ENCODE measurements at regions not wholly inside any gene's neighbourhood (a gene's known extent, or its start where the extent isn't known, plus 50 kb on each side); places are given as distances from the start of the nearest gene placed in this dataset.

DNA sequence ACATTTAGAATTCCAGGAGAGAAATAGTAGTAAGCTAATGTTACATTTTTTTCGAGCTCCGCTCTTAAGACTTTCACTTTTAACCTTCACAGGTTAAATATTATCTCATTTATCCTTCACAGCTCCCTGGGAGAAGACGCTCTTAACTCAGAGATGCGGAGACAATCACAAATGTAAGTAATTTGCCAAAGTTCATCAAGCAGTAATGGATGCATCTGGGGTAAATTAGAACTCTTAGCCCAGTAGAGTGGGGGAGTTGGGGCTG is 168.5 kb downstream of the SPP2 start:
- Histone ChIP-seq H3K27me3 (ENCODE audit: control insufficient read depth, insufficient read depth, low read length) (no peaks in the 10 kb centered on the region), H3K9me3 (ENCODE audit: control insufficient read depth, insufficient read depth, low read length) (no peaks in the 10 kb centered on the region), H3K27ac (ENCODE audit: low read length) (no peak overlapping the region), H3K4me3 (ENCODE audit: low read length) (no peak overlapping the region), H3K36me3 (ENCODE audit: control insufficient read depth, insufficient read depth, low read length) (no peaks in the 10 kb centered on the region), H3K4me1 (ENCODE audit: control insufficient read depth, insufficient read depth, low read length) (no peaks in the 10 kb centered on the region)
- DNase-seq (no peak), ATAC-seq (no peak)
- Mint-ChIP-seq H3K27me3 (ENCODE audit: low read depth in 2 of 2) (no peaks in the 10 kb centered on the region), H3K9me3 (no peaks in the 10 kb centered on the region), H3K4me1 (peaks cover 14 to 18% of the 10 kb centered on the region in 2 donors), H3K4me3 (no peak overlapping the region), H3K36me3 (no peaks in the 10 kb centered on the region), H3K27ac (no peak overlapping the region)
- TF ChIP-seq, protein P1, sequence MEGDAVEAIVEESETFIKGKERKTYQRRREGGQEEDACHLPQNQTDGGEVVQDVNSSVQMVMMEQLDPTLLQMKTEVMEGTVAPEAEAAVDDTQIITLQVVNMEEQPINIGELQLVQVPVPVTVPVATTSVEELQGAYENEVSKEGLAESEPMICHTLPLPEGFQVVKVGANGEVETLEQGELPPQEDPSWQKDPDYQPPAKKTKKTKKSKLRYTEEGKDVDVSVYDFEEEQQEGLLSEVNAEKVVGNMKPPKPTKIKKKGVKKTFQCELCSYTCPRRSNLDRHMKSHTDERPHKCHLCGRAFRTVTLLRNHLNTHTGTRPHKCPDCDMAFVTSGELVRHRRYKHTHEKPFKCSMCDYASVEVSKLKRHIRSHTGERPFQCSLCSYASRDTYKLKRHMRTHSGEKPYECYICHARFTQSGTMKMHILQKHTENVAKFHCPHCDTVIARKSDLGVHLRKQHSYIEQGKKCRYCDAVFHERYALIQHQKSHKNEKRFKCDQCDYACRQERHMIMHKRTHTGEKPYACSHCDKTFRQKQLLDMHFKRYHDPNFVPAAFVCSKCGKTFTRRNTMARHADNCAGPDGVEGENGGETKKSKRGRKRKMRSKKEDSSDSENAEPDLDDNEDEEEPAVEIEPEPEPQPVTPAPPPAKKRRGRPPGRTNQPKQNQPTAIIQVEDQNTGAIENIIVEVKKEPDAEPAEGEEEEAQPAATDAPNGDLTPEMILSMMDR (IDR thresholded peaks at IDR 0.05), result no peak
- intact Hi-C loops (cut with micrococcal nuclease), result no loop called here
- 93% methylated on average over 3 of the region's 4 CpGs for WGBS (ENCODE audit: insufficient coverage)

DNA sequence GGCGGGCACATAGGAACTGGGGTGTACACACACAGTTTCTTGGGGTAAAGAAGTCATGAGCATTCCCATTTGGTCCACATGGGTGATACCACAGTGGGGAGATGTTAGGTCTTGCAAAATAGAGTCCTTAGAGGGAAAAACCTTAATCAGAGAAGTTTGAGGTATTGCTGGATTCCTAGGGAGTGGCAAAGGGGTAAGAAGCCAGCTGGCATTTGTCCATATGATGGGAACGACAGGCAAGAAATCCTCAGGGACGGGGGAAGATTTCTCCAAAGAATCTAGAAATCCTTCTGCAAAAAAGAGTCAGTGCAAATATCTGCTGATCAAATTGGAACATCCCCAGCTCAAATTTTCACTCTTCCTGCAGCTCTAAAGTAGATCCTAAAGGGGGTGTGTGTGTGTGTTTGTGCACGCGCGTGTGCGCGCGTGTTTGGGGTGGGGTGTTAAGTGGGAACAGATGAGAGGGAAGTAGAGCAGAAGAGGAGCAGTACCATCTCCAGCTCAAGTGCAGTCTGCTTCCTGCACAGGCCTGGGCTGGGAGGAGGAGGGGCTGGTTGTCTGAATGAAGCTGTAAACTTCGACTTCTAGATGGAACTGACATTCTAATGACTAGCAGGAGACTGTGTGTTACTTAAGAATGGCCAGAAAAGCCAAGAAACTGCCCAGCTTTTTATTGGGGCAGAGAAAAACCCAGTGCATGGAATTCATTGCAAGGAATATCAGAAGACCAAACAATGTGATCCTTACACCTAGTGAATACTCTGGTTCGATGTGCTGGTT is 168.0 kb downstream of the SPP2 start:
- Mint-ChIP-seq H3K27me3 (ENCODE audit: low read depth in 2 of 2) (no peaks in the 10 kb centered on the region), H3K27ac (no peak overlapping the region), H3K4me1 (peaks cover 14 to 18% of the 10 kb centered on the region in 2 donors), H3K9me3 (no peaks in the 10 kb centered on the region), H3K4me3 (no peak overlapping the region), H3K36me3 (no peaks in the 10 kb centered on the region)
- WGBS (ENCODE audit: insufficient coverage), result 54% methylated on average over 10 of the region's 11 CpGs
- H3K27ac ChIP-seq (ENCODE audit: low read length), result no peak overlapping the region
- H3K4me1 ChIP-seq (ENCODE audit: control insufficient read depth, insufficient read depth, low read length), result no peaks in the 10 kb centered on the region
- DNase-seq (peak in 1 of 2 donors; percentile 37), ATAC-seq (no peak)
- TF ChIP-seq, protein P1 (IDR thresholded peaks at IDR 0.05), result no peak
- no peak overlapping the region for H3K4me3 ChIP-seq (ENCODE audit: low read length)
- no peaks in the 10 kb centered on the region for H3K36me3 ChIP-seq (ENCODE audit: control insufficient read depth, insufficient read depth, low read length)
- no peaks in the 10 kb centered on the region for H3K9me3 ChIP-seq (ENCODE audit: control insufficient read depth, insufficient read depth, low read length)
- intact Hi-C loops (cut with micrococcal nuclease), result no loop called here
- no peaks in the 10 kb centered on the region for H3K27me3 ChIP-seq (ENCODE audit: control insufficient read depth, insufficient read depth, low read length)

DNA sequence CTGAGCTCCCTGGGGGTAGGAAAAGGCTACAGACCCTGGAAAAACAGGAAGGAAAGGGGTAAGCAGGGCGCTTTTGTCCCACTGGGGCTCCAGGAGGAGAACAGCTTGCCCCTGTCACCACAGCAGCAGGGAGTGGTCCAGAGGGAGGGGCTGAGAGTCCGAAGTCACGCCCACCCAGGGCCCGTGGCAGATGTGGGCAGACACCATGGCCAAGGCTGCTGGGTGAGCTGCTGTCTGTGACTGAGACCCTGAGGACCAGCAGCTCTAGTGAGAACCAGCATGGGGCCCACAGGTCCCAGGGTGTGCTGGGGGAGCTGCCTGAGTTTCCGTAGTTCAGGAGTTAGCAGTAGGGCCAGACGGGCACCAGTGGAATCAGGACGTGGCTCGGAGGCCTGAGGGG is 162.0 kb downstream of the SPP2 start:
- no peak overlapping the region for H3K27ac Mint-ChIP-seq
- no peak for ATAC-seq
- WGBS (ENCODE audit: insufficient coverage), result 71% methylated on average over 8 of the region's 8 CpGs
- Histone ChIP-seq H3K27me3 (ENCODE audit: control insufficient read depth, insufficient read depth, low read length) (no peaks in the 10 kb centered on the region), H3K4me3 (ENCODE audit: low read length) (no peak overlapping the region), H3K4me1 (ENCODE audit: control insufficient read depth, insufficient read depth, low read length) (no peaks in the 10 kb centered on the region), H3K9me3 (ENCODE audit: control insufficient read depth, insufficient read depth, low read length) (no peaks in the 10 kb centered on the region), H3K27ac (ENCODE audit: low read length) (no peak overlapping the region), H3K36me3 (ENCODE audit: control insufficient read depth, insufficient read depth, low read length) (no peaks in the 10 kb centered on the region)
- DNase-seq, result no peak
- H3K36me3 Mint-ChIP-seq, result no peaks in the 10 kb centered on the region
- peaks cover 0 to 15% of the 10 kb centered on the region in 2 donors for H3K27me3 Mint-ChIP-seq (ENCODE audit: low read depth in 2 of 2)
- TF ChIP-seq, protein P1 (IDR thresholded peaks at IDR 0.05), result no peak
- intact Hi-C loops (cut with micrococcal nuclease), result no loop called here
- H3K4me3 Mint-ChIP-seq, result no peak overlapping the region
- no peaks in the 10 kb centered on the region for H3K9me3 Mint-ChIP-seq
- H3K4me1 Mint-ChIP-seq, result peaks cover 5 to 7% of the 10 kb centered on the region in 2 donors

DNA sequence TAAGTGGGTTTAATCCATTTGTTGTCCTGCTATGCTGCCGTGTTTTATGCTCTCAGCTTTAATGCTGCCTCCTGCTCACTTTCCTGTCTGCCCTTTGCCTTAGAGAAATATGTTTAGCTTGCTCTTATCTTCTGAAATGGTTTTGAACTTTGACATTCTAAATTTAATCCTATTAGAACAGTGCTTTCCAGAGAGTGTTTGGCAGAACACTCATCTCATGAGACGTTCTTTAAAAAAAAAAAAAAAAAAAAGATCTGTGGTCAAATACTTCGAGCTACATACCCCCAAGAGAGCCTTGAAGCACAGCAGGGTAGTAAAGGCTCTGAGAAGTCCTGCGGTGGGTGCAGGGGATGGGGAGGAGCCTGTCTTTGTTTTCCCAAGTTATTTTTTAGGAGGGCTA is 161.3 kb downstream of the SPP2 start:
- no peak overlapping the region for H3K27ac ChIP-seq (ENCODE audit: low read length)
- peaks cover 6% of the 10 kb centered on the region for H3K36me3 Mint-ChIP-seq
- TF ChIP-seq, protein P1 (IDR thresholded peaks at IDR 0.05), result no peak
- no peaks in the 10 kb centered on the region for H3K27me3 ChIP-seq (ENCODE audit: control insufficient read depth, insufficient read depth, low read length)
- H3K4me1 Mint-ChIP-seq, result peaks cover 2 to 6% of the 10 kb centered on the region in 2 donors
- intact Hi-C loops (cut with micrococcal nuclease), result no loop called here
- no peak overlapping the region for H3K4me3 Mint-ChIP-seq
- WGBS (ENCODE audit: insufficient coverage), result 82% methylated on average over 4 of the region's 4 CpGs
- peaks cover 2% of the 10 kb centered on the region for H3K9me3 ChIP-seq (ENCODE audit: control insufficient read depth, insufficient read depth, low read length)
- H3K27me3 Mint-ChIP-seq (ENCODE audit: low read depth in 2 of 2), result peaks cover 0 to 15% of the 10 kb centered on the region in 2 donors
- H3K27ac Mint-ChIP-seq, result no peak overlapping the region
- ATAC-seq (no peak), DNase-seq (no peak)
- no peaks in the 10 kb centered on the region for H3K36me3 ChIP-seq (ENCODE audit: control insufficient read depth, insufficient read depth, low read length)
- no peaks in the 10 kb centered on the region for H3K4me1 ChIP-seq (ENCODE audit: control insufficient read depth, insufficient read depth, low read length)
- no peaks in the 10 kb centered on the region for H3K9me3 Mint-ChIP-seq
- no peak overlapping the region for H3K4me3 ChIP-seq (ENCODE audit: low read length)

All from natural killer cell (primary cell).